Tibial nerve (tissue), 4 donors: ENCODE measurements at regions not wholly inside any gene's neighbourhood (a gene's known extent, or its start where the extent isn't known, plus 50 kb on each side); places are given as distances from the start of the nearest gene placed in this dataset.

Experiments
- EP300 ChIP-seq, 2 donors: sonication (generic); formaldehyde crosslinking; IDR thresholded peaks; one replicate each; pipeline ENCODE4 v1.6.1; 2017; ENCODE audit warnings: antibody characterized with exemption in 2 of 2, mild to moderate bottlenecking in 1 of 2
- POLR2A ChIP-seq, 2 donors: fragments of 450-650 bp; IDR thresholded peaks; one replicate each; pipeline ENCODE4 v1.6.1; 2017; ENCODE audit warnings: antibody characterized with exemption in 2 of 2, mild to moderate bottlenecking in 2 of 2, moderate library complexity in 2 of 2
- TF ChIP-seq, protein P1 (sequence below), 5 experiments: fragments of 200-600 bp in 3 of 5; fragments of 450-650 bp in 2 of 5; sonication (generic) in 3 of 5; IDR thresholded peaks; one replicate each; pipeline ENCODE4 v1.5.1; 2016 to 2019; ENCODE audit warnings: antibody characterized with exemption in 5 of 5, mild to moderate bottlenecking in 3 of 5, moderate library complexity in 2 of 5

GRCh38 chr4:148676344-148676743 is 234.1 kb upstream of the NR3C2 start:
- TF ChIP-seq, protein P1, sequence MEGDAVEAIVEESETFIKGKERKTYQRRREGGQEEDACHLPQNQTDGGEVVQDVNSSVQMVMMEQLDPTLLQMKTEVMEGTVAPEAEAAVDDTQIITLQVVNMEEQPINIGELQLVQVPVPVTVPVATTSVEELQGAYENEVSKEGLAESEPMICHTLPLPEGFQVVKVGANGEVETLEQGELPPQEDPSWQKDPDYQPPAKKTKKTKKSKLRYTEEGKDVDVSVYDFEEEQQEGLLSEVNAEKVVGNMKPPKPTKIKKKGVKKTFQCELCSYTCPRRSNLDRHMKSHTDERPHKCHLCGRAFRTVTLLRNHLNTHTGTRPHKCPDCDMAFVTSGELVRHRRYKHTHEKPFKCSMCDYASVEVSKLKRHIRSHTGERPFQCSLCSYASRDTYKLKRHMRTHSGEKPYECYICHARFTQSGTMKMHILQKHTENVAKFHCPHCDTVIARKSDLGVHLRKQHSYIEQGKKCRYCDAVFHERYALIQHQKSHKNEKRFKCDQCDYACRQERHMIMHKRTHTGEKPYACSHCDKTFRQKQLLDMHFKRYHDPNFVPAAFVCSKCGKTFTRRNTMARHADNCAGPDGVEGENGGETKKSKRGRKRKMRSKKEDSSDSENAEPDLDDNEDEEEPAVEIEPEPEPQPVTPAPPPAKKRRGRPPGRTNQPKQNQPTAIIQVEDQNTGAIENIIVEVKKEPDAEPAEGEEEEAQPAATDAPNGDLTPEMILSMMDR (IDR thresholded peaks at IDR 0.05) = no peak
- no peak for TF ChIP-seq POLR2A (IDR thresholded peaks at IDR 0.05)
- no peak for TF ChIP-seq EP300 (IDR thresholded peaks at IDR 0.05)
